ENCODE measurements at regions not wholly inside any gene's neighbourhood (a gene's known extent, or its start where the extent isn't known, plus 50 kb on each side); places are given as distances from the start of the nearest gene placed in this dataset.

DNA sequence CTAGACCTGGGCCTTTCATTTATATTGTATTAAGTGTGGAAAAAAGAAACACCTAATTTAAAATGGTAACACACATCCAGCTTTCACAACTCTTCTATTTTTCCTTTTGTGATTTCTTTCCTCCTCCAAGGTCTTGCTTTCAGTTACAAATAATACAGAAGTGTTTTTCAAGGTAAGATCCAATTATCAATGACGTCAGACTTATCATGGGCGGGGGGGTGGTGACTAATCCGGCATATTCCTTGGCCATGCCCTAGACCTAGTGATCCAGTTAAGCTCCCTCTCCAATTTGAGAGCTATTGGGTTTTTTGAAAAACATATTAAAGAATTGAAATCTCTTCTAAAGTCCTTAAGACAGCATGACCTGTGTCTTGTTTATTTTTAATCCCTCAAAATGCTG is 669.9 kb upstream of the NR5A2 start:
- TF ChIP-seq, protein P1, sequence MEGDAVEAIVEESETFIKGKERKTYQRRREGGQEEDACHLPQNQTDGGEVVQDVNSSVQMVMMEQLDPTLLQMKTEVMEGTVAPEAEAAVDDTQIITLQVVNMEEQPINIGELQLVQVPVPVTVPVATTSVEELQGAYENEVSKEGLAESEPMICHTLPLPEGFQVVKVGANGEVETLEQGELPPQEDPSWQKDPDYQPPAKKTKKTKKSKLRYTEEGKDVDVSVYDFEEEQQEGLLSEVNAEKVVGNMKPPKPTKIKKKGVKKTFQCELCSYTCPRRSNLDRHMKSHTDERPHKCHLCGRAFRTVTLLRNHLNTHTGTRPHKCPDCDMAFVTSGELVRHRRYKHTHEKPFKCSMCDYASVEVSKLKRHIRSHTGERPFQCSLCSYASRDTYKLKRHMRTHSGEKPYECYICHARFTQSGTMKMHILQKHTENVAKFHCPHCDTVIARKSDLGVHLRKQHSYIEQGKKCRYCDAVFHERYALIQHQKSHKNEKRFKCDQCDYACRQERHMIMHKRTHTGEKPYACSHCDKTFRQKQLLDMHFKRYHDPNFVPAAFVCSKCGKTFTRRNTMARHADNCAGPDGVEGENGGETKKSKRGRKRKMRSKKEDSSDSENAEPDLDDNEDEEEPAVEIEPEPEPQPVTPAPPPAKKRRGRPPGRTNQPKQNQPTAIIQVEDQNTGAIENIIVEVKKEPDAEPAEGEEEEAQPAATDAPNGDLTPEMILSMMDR (conservative IDR thresholded peaks at IDR 0.05; ENCODE audit: low read length), result no peak
- H3K4me3 ChIP-seq (ENCODE audit: low read length), result no peak overlapping the region
- DNase-seq (ENCODE audit: low read depth), result no peak

DNA sequence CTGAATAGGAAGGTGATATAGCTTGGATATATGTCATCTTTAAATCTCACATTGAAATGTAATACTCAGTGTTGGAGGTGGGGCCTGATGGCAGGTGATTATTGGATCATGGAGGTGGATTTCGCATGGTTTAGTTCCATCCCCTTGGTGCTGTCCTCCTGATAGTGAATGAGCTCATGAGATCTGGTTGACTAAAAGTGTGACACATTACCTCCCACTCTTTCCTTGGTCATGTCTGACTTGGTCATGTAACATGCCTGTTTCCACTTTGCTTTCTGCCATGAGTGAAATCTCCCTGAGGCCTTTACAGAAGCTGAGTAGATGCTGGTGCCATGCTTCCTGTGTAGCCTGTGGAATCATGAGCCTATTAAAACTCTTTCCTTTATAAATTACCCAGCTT is 664.5 kb upstream of the NR5A2 start:
- no peak overlapping the region for H3K4me3 ChIP-seq (ENCODE audit: low read length)
- no peak for DNase-seq (ENCODE audit: low read depth)
- TF ChIP-seq, protein P1 (conservative IDR thresholded peaks at IDR 0.05; ENCODE audit: low read length), result no peak

DNA sequence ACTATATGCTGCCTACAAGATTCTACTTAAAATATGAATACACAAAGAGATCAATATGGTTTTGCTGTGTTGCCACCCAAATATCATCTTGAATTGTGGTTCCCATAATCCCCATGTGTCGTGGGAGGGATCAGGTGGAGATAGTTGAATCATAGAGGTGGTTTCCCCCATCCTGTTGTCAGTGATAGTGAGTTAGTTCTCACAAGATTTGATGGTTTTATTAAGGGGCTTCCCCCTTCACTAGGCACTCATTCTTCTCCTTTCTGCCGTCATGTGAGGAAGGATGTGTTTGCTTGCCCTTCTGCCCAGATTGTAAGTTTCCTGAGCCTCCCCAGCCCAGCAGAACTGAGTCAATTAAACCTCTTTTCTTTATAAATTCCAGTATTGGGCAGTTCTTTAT is 654.4 kb upstream of the NR5A2 start:
- DNase-seq (ENCODE audit: low read depth), result no peak
- TF ChIP-seq, protein P1 (conservative IDR thresholded peaks at IDR 0.05; ENCODE audit: low read length), result no peak

DNA sequence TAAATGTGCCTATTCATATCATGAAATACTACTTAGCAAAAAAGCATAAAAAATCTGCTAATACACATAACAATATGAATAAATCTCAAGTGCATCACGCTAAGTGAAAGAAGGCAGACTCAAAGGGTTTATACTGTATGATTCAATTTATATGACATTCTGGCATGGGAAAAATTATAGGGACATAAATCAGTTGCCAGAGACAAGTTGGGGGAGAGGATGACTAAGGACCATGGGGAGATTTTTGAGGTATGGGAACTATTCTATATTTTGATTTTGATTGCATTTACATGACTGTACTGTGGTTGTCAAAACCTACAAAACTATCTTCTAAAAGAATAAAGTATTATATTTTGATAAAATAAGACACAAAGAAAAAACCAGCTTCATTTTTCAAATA is 650.3 kb upstream of the NR5A2 start:
- DNase-seq (ENCODE audit: low read depth), result no peak
- no peak overlapping the region for H3K4me3 ChIP-seq (ENCODE audit: low read length)
- TF ChIP-seq, protein P1 (conservative IDR thresholded peaks at IDR 0.05; ENCODE audit: low read length), result no peak

More for the DNA sequence above, 654.4 kb upstream of the NR5A2 start:
- H3K4me3 ChIP-seq (ENCODE audit: low read length), result no peak overlapping the region

DNA sequence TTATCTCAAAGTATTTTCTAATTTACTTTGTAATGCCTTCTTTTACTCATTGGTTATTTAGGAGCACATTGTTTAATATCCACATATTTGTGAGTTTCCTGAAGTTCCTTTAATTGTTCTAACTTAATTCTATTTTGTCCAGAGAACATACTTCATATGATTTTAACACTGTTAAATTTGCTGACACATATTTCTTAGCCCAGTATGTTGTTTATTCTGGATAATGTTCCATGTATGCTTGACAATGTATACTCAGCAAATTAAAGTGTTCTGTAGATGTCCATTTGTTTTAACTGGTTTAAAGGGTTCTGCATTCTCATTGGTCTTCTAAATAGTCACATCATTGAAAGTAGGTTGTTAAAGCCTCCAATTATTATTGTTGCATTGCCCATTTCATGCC is 643.7 kb upstream of the NR5A2 start:
- no peak overlapping the region for H3K4me3 ChIP-seq (ENCODE audit: low read length)
- TF ChIP-seq, protein P1 (conservative IDR thresholded peaks at IDR 0.05; ENCODE audit: low read length), result no peak
- DNase-seq (ENCODE audit: low read depth), result no peak

DNA sequence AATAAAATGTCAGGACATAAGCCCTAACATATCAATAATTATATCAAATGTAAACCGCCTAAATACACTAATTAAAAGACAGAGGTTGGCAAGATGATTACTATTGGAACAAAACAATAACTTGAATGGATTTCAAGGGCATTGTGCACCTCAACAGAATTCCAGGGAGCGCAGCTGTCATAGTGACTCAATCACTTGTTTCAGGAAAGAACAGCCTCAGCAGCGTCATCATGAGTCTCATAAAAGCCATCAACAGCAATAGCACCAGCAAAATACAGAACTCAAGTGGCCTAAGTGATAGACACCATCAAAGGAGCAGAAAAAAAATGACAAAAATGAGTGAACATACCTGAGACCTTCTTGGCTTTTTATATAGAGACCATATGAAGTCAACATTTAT is 632.7 kb upstream of the NR5A2 start:
- H3K4me3 ChIP-seq (ENCODE audit: low read length), result no peak overlapping the region
- TF ChIP-seq, protein P1 (conservative IDR thresholded peaks at IDR 0.05; ENCODE audit: low read length), result no peak
- no peak for DNase-seq (ENCODE audit: low read depth)

DNA sequence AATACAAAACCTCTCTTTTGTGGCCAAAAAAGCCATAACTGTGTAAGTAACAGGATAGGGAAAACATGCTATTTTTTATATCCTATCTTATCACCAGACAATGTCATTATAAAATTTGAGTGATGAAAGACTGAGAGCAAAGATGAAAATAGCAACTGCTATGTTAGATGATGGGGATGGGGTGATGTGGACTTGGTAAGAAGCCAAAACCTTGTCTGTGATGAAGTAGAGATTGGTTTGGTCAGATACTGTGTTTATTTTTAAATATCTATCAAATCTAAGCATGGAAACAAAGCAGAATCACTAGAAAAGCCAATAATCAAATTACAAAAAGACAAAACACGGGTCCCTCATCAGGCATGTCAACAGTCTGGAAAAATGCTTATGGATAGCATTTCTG is 631.1 kb upstream of the NR5A2 start:
- no peak overlapping the region for H3K4me3 ChIP-seq (ENCODE audit: low read length)
- TF ChIP-seq, protein P1 (conservative IDR thresholded peaks at IDR 0.05; ENCODE audit: low read length), result no peak
- no peak for DNase-seq (ENCODE audit: low read depth)

Measured in AG10803 (cell line).